VCaP (cell line): ENCODE measurements at regions not wholly inside any gene's neighbourhood (a gene's known extent, or its start where the extent isn't known, plus 50 kb on each side); places are given as distances from the start of the nearest gene placed in this dataset.

Experiments
- H3K27ac ChIP-seq: fragments of 450-650 bp; 2 replicates; pipeline ENCODE4 v1.5.1; 2017
- TF ChIP-seq, protein P1 (sequence below): fragments of 450-650 bp; conservative IDR thresholded peaks from 2 replicates; pipeline ENCODE4 v1.5.1; 2017; ENCODE audit warnings: mild to moderate bottlenecking, moderate library complexity

DNA sequence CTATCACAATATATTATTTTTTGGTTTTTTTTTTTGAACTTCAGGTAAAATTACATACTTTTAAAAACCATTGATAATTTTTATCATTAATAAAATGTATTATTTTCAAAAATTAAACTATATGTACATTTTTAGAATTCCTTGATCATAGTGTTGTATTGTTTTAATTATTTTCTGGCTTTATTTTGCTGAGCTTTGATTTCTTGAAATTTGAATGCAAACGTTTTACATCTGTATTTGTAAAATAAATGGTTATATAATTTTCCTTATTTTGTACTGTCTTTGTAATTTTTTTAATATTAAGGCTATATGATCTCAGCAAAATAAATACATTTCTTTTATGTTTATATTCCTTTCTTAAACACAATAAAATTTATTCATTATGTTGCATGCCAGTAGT lies 125.6 kb downstream of the KIF2B start:
- no peak overlapping the region for H3K27ac ChIP-seq
- TF ChIP-seq, protein P1, sequence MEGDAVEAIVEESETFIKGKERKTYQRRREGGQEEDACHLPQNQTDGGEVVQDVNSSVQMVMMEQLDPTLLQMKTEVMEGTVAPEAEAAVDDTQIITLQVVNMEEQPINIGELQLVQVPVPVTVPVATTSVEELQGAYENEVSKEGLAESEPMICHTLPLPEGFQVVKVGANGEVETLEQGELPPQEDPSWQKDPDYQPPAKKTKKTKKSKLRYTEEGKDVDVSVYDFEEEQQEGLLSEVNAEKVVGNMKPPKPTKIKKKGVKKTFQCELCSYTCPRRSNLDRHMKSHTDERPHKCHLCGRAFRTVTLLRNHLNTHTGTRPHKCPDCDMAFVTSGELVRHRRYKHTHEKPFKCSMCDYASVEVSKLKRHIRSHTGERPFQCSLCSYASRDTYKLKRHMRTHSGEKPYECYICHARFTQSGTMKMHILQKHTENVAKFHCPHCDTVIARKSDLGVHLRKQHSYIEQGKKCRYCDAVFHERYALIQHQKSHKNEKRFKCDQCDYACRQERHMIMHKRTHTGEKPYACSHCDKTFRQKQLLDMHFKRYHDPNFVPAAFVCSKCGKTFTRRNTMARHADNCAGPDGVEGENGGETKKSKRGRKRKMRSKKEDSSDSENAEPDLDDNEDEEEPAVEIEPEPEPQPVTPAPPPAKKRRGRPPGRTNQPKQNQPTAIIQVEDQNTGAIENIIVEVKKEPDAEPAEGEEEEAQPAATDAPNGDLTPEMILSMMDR, result no peak

GRCh38 chr17:53949473-53950090 lies 126.9 kb downstream of the KIF2B start:
- TF ChIP-seq, protein P1, result no peak
- no peak overlapping the region for H3K27ac ChIP-seq

- TF ChIP-seq, protein P1, result no peak
- H3K27ac ChIP-seq, result no peak overlapping the region
Measured at GRCh38 chr17:53950207-53950857, 127.6 kb downstream of the KIF2B start.

DNA sequence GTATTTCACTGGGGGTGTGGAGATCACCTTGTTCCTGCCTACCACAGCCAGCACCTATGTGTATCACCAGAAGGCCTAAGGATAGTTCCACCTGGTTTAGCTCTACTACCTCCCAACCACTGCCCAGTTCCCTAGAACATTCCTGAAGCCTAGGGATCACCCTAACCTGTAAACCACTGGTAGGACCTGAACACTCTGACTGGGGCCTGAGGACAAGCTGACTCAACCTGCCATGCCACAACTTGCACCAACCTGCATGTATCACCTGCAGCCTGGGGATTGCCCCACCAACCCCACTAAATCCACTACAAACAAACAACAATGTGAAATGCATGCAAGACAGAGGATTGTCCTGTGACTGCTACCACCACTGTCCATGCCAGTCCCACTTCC lies 128.1 kb downstream of the KIF2B start:
- no peak overlapping the region for H3K27ac ChIP-seq
- TF ChIP-seq, protein P1, result no peak

DNA sequence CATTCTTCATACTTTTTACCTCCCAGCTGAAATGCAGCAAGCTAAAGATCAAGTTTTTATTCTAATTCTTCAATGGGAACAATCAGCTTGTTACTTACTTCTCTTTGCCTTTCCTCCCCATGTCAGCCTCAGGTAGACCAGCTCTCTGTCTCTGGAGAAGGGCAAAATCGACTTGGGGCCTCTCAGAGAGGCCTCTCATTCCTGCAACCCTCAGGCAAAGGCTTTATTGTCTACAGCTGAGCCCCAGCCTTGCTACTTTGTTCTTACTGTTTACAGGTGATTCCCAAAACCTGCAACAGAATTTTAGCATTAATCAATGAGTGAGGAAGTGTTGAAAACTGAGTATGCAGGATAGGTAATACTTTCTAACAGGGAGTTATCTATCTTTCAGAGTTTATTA lies 148.6 kb downstream of the KIF2B start:
- H3K27ac ChIP-seq, result no peak overlapping the region
- TF ChIP-seq, protein P1, result no peak

GRCh38 chr17:53979991-53980390 lies 157.3 kb downstream of the KIF2B start:
- no peak overlapping the region for H3K27ac ChIP-seq
- TF ChIP-seq, protein P1, result no peak

- H3K27ac ChIP-seq, result no peak overlapping the region
- TF ChIP-seq, protein P1, result no peak
Measured at GRCh38 chr17:53996131-53996530, 173.4 kb downstream of the KIF2B start.
